Coronary artery (tissue), 2 donors: ENCODE measurements at regions not wholly inside any gene's neighbourhood (a gene's known extent, or its start where the extent isn't known, plus 50 kb on each side); places are given as distances from the start of the nearest gene placed in this dataset.

Experiments used
- DNase-seq: peaks from one replicate; pipeline ENCODE4 v3.0.0-alpha.2; 2017; ENCODE audit warnings: low spot score
- H3K27ac ChIP-seq, 2 donors: fragments of 200-600 bp; sonication (generic); one replicate each; pipeline ENCODE4 v1.5.1; 2016 to 2019
- H3K4me3 ChIP-seq: fragments of 200-600 bp; sonication (generic); 2 replicates; pipeline ENCODE4 v1.5.1; 2016; ENCODE audit warnings: mild to moderate bottlenecking, moderate library complexity
- TF ChIP-seq, protein P1 (sequence below): fragments of 200-600 bp; sonication (generic); IDR thresholded peaks from one replicate; pipeline ENCODE4 v1.5.1; 2019; ENCODE audit warnings: antibody characterized with exemption

- TF ChIP-seq, protein P1, sequence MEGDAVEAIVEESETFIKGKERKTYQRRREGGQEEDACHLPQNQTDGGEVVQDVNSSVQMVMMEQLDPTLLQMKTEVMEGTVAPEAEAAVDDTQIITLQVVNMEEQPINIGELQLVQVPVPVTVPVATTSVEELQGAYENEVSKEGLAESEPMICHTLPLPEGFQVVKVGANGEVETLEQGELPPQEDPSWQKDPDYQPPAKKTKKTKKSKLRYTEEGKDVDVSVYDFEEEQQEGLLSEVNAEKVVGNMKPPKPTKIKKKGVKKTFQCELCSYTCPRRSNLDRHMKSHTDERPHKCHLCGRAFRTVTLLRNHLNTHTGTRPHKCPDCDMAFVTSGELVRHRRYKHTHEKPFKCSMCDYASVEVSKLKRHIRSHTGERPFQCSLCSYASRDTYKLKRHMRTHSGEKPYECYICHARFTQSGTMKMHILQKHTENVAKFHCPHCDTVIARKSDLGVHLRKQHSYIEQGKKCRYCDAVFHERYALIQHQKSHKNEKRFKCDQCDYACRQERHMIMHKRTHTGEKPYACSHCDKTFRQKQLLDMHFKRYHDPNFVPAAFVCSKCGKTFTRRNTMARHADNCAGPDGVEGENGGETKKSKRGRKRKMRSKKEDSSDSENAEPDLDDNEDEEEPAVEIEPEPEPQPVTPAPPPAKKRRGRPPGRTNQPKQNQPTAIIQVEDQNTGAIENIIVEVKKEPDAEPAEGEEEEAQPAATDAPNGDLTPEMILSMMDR: no peak
- no peak for DNase-seq
- no peak overlapping the region for H3K4me3 ChIP-seq
- no peak overlapping the region for H3K27ac ChIP-seq
Observed at GRCh38 chr10:129288999-129289584, 177.9 kb upstream of the MGMT start.

GRCh38 chr10:129293991-129294700, 172.9 kb upstream of the MGMT start:
- Histone ChIP-seq H3K4me3 (no peak overlapping the region), H3K27ac (no peak overlapping the region)
- TF ChIP-seq, protein P1: no peak
- DNase-seq: no peak

DNA sequence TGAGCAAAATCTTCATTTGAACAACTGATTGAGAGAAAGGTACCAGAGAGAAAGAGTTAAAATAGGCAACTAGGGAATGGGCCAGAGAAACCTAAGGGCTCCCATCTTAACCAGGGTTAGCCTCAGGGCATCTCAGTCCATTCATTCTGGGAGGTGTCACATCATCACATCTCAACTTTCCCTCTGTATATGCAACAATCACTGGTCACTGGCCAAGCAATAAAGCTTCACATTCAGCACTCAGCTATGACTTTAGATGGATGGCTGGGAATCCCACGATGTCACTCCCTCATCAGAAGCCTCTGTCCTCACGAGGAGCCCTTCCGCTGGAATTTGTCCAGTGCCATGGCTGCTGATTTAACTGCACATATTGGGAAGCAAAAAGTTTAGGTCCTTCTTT, 172.1 kb upstream of the MGMT start:
- H3K4me3 ChIP-seq: no peak overlapping the region
- TF ChIP-seq, protein P1: no peak
- no peak for DNase-seq
- no peak overlapping the region for H3K27ac ChIP-seq

DNA sequence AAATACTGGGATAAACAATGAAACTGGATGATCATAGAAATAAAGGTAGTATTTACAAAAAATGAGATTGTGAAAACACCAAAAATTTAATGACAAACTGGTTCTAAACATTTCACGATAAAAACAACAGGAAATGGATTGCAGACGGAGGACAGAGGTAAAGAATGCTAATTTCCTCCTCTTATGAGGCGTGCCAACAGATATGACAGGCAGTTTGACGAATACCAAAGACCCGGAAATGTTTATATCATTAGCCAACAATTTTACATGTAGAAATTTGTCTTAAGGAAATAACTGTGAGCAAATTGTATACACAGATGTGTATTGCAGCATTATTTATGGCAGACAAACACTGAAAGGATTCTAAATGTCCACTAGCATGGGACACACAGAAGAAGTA, 162.0 kb upstream of the MGMT start:
- H3K4me3 ChIP-seq: no peak overlapping the region
- no peak for DNase-seq
- TF ChIP-seq, protein P1: no peak
- H3K27ac ChIP-seq: no peak overlapping the region

GRCh38 chr10:129307141-129307540, 159.9 kb upstream of the MGMT start:
- TF ChIP-seq, protein P1: no peak
- Histone ChIP-seq H3K4me3 (no peak overlapping the region), H3K27ac (no peak overlapping the region)
- no peak for DNase-seq

DNA sequence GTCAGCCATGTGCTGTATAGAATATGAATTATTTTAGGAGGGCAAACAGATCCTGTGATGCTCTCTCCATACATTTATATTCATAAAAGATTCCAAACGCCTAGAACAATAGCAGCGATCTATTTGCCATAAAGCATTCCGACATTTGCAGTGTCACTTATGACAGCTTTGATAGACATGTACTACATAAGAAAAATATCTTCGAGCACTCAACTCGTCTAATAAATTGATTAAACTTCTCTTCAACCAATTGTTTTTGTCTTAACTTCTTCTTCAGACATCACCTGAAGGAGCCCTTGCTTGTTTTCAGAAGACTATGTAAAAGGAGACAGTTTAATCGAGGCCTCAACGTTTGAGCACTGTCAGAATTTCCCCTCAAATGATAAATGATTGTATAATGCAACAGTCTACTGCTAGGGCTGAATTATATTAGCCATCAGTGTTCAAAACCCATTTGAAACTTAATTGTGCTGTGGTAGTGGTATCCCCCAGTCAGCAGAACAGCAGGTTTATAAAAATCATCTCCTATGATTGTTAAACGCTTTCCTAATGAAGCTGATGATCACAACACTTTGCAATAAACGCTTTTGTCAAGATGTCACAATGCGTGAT, 158.0 kb upstream of the MGMT start:
- H3K27ac ChIP-seq: no peak overlapping the region
- TF ChIP-seq, protein P1: no peak
- H3K4me3 ChIP-seq: no peak overlapping the region
- DNase-seq: no peak

- TF ChIP-seq, protein P1: no peak
- Histone ChIP-seq H3K4me3 (no peak overlapping the region), H3K27ac (no peak overlapping the region)
- DNase-seq: no peak
Observed at GRCh38 chr10:129309565-129309964, 157.5 kb upstream of the MGMT start.
